BE2C (cell line): ENCODE measurements at regions not wholly inside any gene's neighbourhood (a gene's known extent, or its start where the extent isn't known, plus 50 kb on each side); places are given as distances from the start of the nearest gene placed in this dataset.

ENCODE experiments used
- DNase-seq: peaks from one replicate; pipeline ENCODE4 v3.0.0-alpha.2; 2020
- H3K27me3 ChIP-seq: fragments of 250-450 bp; sonication (Bioruptor Pico); 2 replicates; pipeline ENCODE4 v1.5.1; 2020; ENCODE audit warnings: mild to moderate bottlenecking
- H3K36me3 ChIP-seq: fragments of 250-450 bp; sonication (Bioruptor Pico); 2 replicates; pipeline ENCODE4 v1.5.1; 2020; ENCODE audit warnings: mild to moderate bottlenecking
- H3K4me1 ChIP-seq: fragments of 250-450 bp; sonication (Bioruptor Pico); 2 replicates; pipeline ENCODE4 v1.5.1; 2020
- H3K4me3 ChIP-seq: 2 replicates; pipeline ENCODE4 v1.5.1; 2011; ENCODE audit warnings: low read depth, low read length
- H3K9me3 ChIP-seq: fragments of 250-450 bp; sonication (Bioruptor Pico); 2 replicates; pipeline ENCODE4 v1.5.1; 2020
- TF ChIP-seq, protein P1 (sequence below): IDR thresholded peaks from 2 replicates; pipeline ENCODE4 v1.5.1; 2012; ENCODE audit warnings: mild to moderate bottlenecking, low read depth, low read length

DNA sequence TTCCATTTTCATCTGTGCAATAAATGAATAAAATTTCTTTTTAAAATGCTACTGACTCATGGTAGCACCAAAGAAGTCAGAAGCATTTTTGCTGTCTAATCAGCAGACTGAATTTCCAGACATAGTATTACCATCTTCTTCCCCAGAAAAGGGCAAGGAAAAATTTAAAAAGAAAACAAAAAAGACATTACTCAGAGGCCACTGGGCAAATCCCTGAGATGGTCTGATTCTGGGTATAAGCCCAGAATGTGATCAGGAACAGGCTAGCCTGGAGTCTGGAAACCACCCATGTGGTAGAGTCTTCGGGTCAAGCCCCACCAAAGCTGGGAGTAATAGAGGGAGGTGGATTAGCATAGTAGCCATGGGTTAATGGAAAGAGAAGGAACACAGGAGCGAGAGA is 342.8 kb downstream of the FBXW7 start:
- H3K27me3 ChIP-seq = no peaks in the 10 kb centered on the region
- no peaks in the 10 kb centered on the region for H3K4me1 ChIP-seq
- TF ChIP-seq, protein P1, sequence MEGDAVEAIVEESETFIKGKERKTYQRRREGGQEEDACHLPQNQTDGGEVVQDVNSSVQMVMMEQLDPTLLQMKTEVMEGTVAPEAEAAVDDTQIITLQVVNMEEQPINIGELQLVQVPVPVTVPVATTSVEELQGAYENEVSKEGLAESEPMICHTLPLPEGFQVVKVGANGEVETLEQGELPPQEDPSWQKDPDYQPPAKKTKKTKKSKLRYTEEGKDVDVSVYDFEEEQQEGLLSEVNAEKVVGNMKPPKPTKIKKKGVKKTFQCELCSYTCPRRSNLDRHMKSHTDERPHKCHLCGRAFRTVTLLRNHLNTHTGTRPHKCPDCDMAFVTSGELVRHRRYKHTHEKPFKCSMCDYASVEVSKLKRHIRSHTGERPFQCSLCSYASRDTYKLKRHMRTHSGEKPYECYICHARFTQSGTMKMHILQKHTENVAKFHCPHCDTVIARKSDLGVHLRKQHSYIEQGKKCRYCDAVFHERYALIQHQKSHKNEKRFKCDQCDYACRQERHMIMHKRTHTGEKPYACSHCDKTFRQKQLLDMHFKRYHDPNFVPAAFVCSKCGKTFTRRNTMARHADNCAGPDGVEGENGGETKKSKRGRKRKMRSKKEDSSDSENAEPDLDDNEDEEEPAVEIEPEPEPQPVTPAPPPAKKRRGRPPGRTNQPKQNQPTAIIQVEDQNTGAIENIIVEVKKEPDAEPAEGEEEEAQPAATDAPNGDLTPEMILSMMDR = no peak
- no peak for DNase-seq
- H3K4me3 ChIP-seq = no peak overlapping the region
- no peaks in the 10 kb centered on the region for H3K9me3 ChIP-seq
- H3K36me3 ChIP-seq = no peaks in the 10 kb centered on the region

DNA sequence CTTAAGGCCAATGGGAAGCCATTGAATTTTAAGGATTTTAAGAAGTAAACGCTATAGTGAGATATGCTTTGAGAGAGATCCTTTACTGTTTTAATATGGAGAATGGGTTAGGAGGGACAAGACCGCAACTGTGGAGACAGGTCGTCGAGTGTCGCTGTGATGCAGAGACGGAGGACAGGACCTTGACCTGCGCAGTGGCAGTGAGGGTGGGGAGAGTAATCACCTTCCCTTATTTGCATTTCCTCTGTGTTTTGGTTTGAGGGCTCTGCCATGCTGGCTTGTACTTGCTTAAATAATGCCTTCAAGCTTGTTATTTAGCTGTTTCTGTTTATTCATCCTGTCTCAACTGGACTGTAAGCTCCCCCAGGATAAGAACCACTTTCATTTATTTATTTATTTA is 345.0 kb downstream of the FBXW7 start:
- TF ChIP-seq, protein P1 = no peak
- no peak for DNase-seq
- Histone ChIP-seq H3K4me3 (no peak overlapping the region), H3K27me3 (no peaks in the 10 kb centered on the region), H3K9me3 (no peaks in the 10 kb centered on the region), H3K4me1 (no peaks in the 10 kb centered on the region), H3K36me3 (no peaks in the 10 kb centered on the region)

DNA sequence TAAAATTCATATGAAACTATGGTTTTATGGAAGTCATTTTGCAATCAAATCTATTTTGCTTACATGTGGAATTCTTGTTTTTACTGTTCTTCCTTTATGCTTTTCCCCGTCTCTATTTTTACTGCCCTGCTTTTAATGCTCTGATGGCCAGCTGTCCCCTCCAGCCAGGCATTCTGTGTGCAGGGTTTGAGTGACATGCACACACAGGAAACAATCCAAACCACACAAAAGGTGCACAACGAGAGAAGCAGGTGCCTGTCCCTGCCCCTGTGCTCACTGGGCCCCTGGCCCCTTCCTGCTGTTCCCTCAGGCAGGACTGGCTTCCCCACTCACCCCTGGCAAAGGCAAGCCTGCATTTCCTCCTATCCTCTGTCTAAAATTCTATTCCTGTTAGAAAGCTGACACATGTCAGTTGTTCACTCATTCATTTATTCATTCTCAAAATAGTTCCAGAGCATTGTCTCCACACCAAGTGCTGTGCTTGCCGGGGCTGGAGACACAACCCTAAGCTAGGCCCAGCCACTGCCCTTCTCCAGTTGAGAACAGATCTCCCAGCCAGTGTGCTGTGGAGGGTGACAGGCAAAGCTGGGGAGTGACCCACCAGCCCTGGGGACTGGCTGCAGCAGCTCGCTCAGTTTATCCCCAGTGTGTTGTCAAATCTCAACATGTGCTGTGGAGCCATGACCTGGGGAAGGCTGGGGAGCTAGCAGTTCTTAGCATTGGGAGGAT is 346.3 kb downstream of the FBXW7 start:
- Histone ChIP-seq H3K27me3 (no peaks in the 10 kb centered on the region), H3K36me3 (no peaks in the 10 kb centered on the region), H3K4me3 (no peak overlapping the region), H3K9me3 (no peaks in the 10 kb centered on the region), H3K4me1 (no peaks in the 10 kb centered on the region)
- DNase-seq = no peak
- TF ChIP-seq, protein P1 = no peak

DNA sequence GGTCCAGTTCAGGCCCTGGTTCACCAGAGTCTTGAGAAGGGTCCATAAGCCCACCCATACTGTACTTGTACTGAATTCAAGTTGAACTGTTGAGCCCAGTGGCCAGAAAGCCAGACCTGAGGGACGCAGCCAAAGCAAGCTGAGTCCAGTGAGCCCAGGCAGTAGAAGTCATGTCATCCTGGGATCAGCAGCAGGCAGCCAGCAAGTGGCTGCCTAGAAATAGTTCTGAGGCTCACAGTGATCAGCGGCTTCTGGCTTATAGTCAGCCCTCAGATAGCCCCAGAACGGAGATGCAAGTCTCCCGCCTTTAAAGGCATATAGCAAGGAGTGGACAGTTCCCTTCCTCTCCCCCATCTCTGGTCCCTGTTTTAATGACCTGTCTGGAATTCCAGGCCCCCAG is 347.1 kb downstream of the FBXW7 start:
- no peak for DNase-seq
- Histone ChIP-seq H3K4me1 (no peaks in the 10 kb centered on the region), H3K9me3 (no peaks in the 10 kb centered on the region), H3K4me3 (no peak overlapping the region), H3K36me3 (no peaks in the 10 kb centered on the region), H3K27me3 (no peaks in the 10 kb centered on the region)
- TF ChIP-seq, protein P1 = no peak

DNA sequence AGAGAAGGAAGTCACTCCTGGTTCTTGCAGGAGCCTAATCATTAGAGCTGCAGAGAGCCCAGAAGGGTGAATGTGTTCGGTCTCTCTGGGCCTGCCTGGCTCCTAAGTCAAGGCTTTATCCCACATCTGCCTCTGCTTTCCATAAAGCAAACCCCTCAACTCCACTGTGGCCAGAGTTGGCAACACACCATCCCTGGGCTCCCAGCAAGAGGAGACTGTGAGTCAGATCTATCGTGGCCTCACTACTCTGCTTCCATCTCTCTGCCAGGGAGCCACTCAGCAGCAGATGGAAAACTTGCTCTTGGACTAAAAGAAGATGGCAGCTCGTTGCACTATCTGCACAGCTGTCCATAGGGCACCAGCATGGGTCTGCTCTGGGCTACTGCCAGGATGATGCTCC is 348.2 kb downstream of the FBXW7 start:
- no peak for DNase-seq
- Histone ChIP-seq H3K9me3 (no peaks in the 10 kb centered on the region), H3K4me3 (no peak overlapping the region), H3K4me1 (no peaks in the 10 kb centered on the region), H3K36me3 (no peaks in the 10 kb centered on the region), H3K27me3 (no peaks in the 10 kb centered on the region)
- TF ChIP-seq, protein P1 = no peak

DNA sequence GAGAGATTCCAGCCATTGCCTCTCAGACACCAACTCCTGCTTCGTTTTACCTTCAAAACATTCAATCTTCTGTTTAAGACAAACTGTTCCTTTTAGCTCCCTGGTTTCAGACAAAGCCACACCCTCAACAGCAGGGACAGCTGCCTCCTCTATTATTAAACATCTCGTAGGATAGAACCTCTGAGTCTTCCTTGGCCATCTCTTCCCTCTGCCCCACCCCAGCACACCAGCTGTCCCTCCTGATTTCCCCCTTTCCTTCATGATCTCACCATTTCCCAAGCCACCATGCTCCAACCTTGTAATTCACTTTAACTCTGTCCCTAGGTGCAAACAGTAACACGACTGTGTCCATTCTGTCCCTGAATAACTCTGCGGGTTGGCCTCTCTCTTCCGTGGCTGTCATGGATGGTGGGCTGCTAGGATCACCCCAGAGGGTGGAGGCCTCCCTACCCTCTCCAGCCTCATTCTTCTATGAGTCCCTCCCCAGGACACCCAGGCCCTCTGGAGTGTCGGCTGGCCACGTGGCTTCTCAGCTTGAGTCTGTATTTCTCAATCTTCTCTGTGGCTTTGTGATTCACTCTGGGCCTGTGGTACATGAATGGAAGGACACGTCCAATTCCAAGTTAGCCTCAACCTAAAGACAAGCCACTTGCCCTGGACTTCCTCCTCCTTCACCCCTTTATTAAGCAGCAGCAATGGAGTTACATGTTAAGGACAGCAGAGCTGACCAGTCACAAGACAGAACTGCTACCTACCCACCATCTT is 349.9 kb downstream of the FBXW7 start:
- H3K27me3 ChIP-seq = no peaks in the 10 kb centered on the region
- DNase-seq = no peak
- H3K4me3 ChIP-seq = no peak overlapping the region
- H3K36me3 ChIP-seq = no peaks in the 10 kb centered on the region
- TF ChIP-seq, protein P1 = no peak
- H3K9me3 ChIP-seq = no peaks in the 10 kb centered on the region
- no peaks in the 10 kb centered on the region for H3K4me1 ChIP-seq
